HG03442 (cell line): ENCODE measurements at regions not wholly inside any gene's neighbourhood (a gene's known extent, or its start where the extent isn't known, plus 50 kb on each side); places are given as distances from the start of the nearest gene placed in this dataset.

Source experiments
- ATAC-seq: cut with Tn5 transposase; IDR thresholded peaks from one replicate; pipeline ENCODE4 v1.9.1; 2021; ENCODE audit warnings: mild to moderate bottlenecking, moderate library complexity; ENCODE audit not compliant: unreplicated experiment

DNA sequence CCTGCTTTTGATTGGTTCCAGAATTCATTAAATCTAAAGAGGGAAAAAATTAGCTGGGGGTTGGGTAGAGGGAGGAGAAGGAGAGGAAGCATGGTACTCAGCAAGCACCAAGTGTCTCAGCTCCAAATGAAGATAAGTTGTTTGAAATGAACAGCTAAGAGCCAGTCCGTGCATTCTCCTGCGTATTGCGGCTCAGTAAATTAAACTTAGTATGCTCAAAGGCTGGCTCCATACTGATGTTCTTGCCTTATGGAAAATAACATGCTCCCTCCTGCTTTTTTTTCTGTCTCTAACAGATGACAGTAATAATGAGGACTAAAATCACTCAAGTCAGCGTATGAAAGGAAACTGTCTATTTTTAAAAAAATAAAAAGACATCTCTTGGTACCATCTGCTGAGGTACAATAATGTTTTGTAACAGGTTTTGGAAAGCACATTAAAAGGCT is 161.0 kb downstream of the SPATA31D1 start:
- no peak for ATAC-seq

DNA sequence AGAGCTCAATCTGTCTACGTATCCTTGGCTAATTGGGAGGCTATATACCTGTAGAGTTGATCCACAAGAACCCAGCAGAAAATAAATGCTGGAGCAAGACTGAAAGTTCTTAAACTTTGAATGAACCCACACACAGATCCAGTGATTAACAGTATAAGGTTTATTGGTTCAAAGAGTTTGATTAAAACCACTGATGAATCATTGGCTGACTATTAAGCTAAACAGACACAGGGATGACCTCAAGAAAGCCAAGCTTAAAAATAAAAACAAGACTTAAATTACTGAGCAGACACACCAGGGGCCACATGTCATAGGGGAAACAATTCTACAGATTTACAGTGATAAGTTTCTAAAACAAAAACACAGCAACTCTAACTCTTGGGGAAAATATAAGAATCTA is 163.6 kb downstream of the SPATA31D1 start:
- no peak for ATAC-seq

DNA sequence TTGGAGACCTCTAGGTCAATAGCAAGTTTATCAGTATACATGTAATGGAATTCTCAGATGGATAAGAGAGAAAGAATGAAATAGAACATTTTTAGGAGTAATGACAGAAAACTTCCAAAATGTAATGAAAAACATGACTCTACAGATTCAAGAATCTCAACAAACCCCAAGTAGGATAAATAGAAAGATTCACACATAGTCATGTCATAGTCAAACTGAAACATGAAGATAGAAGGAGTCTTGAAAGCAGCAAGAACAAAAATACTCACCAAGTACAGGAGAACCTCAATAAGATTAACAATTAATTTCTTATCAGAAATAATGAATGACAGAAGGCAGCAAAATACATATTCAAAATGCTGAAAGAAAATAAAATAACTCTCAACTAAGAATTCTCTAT is 164.5 kb downstream of the SPATA31D1 start:
- ATAC-seq, result peak; percentile 50

DNA sequence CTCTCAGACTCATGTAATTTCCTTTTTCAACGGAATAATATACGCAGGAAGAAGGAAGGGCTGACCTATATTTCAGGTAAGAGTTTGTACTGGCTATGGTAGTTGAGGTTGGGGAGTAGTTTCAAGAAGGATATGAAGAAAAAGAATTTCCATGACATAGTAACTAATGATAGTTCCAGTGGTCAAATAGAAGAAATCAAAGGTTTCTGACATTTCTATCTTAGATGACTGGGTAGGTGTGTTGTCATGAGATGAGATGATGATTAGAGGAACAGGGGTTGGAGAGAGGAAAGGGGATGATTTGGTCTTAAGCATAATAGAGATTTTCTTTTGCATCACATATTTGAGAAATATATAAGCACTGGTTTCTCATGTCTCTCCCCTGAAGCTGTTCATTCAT is 166.0 kb downstream of the SPATA31D1 start:
- ATAC-seq, result no peak

DNA sequence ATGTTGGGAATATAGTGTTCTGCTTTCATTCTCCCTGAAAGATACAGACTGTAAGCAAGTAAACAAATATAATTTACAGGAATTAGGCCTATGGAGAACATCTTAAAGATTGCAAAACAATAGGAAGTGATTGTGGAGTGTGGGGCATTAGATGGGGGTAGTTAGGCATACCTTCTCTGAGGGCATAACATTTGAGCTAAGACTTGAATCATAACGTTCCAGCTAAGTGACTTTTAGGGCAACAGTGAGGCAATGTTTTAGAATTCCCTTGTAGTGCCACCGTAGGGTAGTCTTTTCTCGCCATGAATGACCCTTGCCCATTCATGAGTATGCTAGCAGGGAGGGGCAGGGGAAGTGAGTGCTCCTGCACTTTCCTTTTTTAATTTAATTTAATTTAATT is 173.3 kb downstream of the SPATA31D1 start:
- ATAC-seq, result no peak

DNA sequence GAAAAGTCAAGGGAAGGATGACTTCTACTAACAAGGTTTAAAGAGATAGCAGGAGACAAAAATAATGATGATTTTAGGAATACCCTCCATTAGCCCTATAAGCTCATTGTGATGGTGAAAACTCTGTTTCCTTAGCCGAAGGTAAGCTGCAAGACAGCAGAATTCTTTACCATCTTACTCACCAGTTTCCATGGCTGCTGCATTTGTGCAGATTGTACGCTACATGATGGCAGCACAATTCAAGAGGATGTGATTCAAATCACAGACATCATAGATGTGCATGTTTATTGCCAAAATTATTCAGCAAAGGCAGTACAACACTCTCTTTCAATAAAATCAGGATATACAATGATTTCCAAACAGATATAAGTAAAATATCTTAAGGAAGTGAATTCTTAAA is 175.6 kb downstream of the SPATA31D1 start:
- ATAC-seq, result no peak

DNA sequence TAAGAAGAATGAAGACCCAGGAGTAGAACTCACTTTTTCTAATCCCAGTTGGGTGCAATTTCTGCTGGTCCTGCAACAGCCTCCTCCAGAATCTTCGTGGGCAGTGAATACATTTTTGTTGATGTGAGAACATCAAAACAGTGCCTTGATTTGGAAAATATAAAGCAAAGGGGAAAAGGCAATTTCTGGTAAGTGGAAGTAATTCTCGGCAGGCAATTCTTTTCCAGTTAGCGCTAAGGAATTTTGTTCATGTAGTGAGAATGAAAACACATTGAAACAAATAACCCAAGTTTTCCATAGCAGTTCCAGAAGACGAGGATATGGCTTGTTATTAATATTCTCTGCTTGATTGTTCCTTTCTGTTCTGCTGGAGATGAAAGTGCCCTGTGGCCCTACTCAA is 178.7 kb downstream of the SPATA31D1 start:
- ATAC-seq, result no peak

DNA sequence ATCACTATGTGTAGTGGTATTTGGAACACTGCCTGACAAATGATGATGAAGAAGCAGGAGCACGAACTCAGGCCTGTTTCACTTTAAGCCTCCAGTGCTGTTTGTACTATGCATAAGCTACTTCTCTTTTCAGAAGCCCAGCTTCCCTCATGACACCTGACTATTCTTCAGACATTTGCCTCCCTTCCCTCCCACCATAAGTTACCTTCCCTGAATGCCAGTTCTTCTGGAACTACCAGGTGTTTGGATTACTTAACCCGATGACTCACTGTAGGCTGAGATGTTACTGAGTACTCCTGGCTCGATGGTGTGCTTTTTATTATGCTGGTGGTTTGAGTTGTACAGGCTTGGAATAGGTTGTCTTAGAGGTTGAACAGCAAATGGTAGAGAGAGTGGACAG is 180.0 kb downstream of the SPATA31D1 start:
- no peak for ATAC-seq

DNA sequence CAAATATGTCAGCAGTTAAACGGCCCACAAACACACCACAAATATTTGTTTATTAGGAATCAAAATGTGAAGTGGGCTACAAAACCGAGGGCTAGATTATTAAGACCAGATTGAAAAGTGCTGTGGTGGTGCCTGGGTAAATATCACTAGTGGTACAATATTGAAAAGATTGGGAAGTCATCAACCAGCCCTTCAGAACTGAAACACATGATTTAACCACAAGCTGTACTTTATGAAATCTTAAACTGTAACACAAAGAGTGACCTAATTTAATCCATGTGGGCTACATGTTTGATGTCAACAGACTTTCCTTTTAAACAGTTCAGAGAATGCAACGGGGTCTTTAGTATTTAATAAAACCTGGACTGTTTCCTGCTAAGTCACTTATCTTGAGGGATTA is 182.3 kb downstream of the SPATA31D1 start:
- ATAC-seq, result no peak

DNA sequence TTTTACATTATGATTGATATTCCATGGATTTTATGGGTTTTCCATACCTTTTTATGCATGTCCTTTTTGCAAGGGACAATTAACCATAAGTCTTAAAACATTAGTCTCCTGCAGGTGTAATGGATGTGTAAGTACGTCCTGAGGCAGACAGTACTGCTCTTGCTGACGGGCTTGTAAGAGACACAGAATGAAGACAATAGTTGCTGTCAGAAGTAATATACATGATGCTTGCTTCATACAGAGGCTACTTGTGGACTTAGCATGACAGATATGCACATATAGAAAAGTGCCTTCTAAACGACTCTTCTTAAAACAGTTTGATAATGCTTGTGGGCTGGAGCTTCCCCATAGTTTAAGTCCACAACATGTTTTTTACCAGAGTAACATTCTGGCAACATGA is 182.7 kb downstream of the SPATA31D1 start:
- no peak for ATAC-seq

DNA sequence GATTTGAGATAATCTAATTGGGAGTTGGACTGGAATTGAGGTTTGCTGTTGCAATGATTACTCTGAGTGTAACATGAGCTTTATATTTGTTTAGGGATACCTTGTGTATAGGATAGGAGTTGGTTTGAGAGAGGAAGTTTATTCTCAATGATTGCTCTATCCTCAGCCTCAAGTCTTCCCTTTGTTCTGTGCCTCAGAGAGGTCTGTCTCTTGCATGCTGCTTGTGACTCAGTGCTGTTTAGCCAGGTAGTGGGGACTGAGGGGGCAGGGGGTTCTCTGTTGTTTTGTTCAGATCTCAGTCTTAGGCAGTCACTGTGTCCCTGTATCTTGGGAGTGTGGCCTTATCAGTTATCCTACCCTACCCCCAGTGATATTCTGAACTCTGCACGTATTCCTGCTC is 192.1 kb downstream of the SPATA31D1 start:
- no peak for ATAC-seq

DNA sequence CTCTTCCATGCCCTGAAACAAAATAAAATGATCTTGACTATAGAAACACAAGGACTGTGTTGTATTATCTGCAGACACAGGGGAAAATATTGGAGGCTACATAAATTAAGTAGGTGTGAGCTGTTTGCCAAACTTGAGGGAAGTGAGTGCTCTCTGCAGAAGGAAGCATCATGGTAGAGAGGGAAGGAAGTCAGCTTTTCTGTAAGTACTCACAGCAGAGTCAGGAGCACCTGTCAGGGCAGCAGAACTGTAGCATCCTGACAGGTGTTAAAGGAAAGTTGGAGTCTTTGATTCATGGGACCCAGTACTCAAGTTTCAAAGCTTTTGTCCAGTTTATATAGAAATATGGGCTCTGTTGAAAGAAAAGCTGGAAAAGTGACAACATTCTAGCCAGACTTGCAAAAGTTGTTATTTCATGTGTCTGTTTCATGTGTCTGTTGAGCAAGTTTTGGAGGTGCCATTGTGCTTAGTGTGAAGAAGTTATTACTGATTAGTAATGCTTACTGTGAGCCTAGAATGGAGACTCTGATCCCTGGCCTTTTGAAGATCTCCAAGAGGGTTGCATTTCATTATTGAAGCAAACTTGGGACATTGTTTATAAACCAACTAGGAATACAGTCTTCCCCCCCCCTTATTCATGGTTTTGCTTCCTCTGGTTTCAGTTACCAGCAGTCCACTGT is 194.7 kb downstream of the SPATA31D1 start:
- no peak for ATAC-seq

DNA sequence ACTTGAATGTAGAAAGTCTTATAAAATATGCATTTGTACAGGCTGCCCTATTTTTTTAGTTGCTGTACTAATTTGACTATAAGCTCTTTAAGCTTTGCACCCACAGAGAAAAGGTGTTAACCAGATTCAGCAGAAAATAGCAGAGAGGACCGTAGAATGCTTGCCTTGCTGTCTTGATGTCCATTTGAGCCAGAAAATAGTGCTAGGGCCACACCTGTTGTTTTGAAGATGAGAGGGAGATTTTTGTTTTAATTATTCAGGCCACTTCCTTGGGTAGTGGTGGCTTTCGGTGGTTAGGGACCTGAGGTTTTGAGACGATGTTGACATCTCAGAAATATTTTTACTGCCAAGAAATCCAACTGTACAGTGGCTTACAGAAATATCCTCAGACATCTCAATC is 196.0 kb downstream of the SPATA31D1 start:
- peak; percentile 64 for ATAC-seq

DNA sequence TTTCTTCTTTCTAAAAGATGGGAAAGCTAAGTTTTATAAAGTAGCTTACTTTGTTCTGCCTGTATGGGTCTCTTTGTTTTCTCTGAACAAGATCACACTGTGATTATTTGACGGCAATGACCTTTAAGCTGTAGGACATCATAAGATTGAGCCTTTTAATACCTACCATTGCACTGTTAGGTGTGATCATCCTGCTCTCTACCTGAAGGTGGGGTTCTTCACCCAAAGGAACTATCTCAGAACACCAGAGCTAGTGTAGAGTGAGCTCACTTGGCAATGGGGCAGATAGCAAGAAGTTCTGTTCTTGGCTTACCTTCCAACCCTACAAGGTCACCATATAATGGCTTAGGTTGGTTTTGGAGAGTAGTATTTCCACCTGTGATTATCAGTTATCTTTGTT is 200.2 kb downstream of the SPATA31D1 start:
- ATAC-seq, result no peak

DNA sequence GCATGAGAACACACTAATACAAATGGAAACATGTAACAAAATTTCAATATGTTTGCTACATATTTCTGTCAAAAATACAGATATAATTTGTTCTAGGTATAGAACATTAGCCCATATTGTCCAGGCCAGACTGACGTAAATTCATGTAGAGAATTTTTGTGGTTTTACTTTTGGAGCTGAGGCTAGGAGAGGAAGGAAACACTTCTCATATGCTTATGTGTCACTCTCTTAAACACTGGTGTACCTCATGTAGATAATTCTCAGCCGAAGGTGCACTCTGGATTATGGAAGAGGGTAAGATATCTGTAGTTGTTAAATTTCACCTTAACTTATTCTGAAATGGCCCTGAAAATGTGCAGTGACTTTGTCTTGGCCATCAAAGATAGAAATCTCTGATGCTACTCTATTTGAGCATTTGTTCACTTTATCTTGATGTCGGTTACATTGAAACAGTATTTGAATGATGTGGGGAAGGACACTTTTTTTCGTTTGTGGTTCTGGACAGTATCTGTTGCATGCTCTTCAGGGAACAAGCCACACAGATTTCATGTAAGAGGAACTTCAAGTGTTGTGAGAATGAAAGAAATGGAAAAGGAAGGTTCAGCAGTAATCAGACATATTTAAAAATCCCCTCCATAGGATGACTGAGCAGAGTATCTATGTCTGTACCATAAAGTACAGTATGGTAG is 202.7 kb downstream of the SPATA31D1 start:
- no peak for ATAC-seq

DNA sequence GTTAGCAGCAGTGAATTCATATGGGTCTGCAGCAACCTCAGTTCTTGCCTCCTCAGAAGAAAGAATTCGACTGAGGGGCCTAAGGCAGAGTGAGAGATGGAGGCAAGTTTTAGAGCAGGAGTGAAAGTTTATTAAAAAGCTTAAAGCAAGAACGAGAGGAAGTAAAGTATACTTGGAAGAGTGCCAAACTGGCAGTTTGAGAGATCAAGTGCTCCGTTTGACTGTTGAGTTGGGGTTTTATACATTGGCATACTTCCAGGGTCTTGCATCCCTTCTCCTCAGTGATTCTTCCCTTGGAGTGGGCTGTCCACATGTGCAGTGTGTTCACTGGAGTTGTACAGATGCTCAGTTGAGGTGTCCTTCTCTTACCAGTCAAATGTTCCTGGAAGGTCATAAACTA is 203.6 kb downstream of the SPATA31D1 start:
- ATAC-seq, result no peak

DNA sequence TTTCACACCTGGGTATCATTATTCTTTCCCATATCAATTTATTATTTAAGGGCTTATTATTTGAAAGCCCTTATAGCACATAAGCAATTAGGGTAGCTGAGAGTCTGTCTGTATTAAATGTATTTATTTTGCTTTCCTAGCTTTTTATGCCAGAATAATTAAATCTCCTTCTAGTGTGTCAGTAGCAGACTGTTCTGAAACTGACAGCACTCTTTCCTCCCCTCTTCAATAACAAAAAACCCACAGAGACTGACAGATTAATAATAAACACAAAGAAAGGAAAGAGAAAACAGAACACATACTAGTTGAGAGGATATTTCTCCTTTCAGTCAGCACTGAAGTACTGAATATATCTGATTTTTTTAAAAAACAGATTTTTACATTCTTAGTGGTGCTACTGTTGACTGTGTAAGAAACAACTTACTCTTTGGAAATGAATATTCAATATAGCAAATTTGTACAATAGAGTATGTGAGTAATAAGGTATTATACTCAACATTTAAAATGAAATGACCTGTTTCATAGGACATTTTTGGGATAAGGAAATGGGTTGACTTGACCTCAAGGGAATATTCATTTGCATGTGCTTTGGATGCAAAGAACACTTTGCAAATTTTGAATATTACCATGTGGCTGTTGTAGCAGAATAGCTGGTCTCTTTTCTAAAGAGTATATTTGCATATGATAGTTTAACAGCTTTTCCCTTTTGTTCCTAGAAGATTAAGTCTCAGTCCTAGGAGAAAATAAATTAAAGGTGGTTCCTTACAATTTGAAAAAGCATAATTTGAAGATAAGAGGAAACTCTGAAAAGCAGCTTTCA is 208.3 kb downstream of the SPATA31D1 start:
- no peak for ATAC-seq

DNA sequence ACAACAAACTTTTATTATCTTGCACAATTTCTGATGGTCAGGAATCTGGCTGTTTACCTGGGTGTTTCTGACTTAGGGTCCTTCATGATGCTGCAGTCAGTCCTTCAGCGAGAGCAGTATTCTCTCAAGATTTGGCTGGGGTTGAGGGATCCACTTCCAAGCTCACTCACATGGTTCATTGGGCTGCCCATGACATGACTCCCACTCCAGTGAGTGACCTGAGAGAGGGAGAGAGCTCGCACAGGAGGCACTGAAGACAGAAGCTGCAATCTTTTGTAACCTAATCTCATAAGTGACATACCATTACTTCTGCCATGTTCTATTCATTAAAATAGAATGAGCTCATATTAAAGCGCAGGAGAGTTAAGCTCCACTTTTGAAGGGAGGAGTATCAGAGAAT is 212.6 kb downstream of the SPATA31D1 start:
- ATAC-seq, result no peak

DNA sequence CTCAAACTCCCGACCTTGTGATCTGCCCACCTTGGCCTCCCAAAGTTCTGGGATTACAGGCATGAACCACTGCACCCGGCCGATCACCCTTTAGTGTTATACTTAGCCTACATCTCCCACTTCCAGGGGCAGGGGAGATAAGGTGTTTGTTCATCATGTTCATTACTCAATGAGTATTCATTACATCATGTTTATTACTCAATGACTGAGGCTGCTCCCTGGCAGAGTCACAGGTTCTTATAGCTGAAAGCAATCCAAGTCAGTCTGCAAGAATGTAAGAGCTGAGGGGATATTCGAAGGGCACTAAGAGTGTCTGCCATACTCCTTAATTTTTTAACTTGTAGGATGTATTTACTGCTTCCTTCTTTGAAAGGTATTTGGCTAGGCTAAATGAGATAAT is 214.2 kb downstream of the SPATA31D1 start:
- ATAC-seq, result no peak

DNA sequence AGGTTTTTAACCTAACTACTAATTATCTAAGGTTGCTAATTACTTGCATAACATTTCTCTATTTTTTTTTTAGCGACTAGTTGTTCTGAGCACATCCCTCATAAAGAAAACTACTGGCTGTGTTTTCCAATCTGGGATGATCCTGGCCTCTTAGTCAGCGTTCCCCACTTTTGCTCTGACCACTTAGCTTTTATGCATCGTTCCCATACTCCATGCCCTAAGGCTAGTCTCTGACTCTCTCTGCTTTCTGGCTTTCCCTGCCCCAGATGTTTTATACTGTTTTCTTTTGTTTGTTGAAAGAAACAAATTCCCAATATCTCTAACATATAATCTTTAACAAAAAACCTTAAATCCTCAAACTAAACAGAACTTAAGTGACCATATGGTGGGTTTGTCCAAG is 217.9 kb downstream of the SPATA31D1 start:
- ATAC-seq, result no peak

DNA sequence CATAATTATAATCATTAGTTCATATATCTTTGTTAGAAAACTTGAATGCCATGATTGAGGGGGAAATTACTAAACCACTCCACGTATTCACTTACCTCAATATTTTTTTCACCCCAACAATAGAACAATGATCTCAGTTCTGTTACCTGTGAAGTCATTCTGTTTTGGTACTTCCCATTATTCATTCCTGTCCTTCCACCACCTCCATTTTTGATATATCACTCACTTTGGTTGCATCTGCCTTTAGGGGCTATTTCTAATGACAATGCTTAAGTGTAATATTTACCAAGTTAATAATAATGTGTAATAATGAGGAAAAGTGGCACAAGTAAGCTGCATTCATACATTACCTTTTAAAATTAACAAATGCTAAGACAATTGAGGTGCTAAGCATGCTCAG is 218.4 kb downstream of the SPATA31D1 start:
- ATAC-seq, result no peak
